DND-41 (cell line): ENCODE measurements at regions not wholly inside any gene's neighbourhood (a gene's known extent, or its start where the extent isn't known, plus 50 kb on each side); places are given as distances from the start of the nearest gene placed in this dataset.
A peak's percentile ranks its signal among the peaks of the same experiment; 100 is the strongest.

Experiments used
- ATAC-seq: fragments of 200-7000 bp; cut with Tn5 transposase; 3 replicates; pipeline ENCODE4 v1.9.1; 2021; ENCODE audit warnings: low read depth; ENCODE audit not compliant: insufficient read depth
- DNase-seq: peaks from one replicate; pipeline ENCODE4 v3.0.0-alpha.2; 2020
- H2AFZ ChIP-seq: 2 replicates; pipeline ENCODE4 v1.6.0; 2012; ENCODE audit warnings: low read depth, low read length
- H3K27ac ChIP-seq: 2 replicates; pipeline ENCODE4 v1.5.1; 2012; ENCODE audit warnings: low read length, inconsistent platforms
- H3K27me3 ChIP-seq: fragments of 200-600 bp; sonication (generic); 2 replicates; pipeline ENCODE4 v1.6.0; 2012; ENCODE audit warnings: low read length, mild to moderate bottlenecking, inconsistent platforms; ENCODE audit not compliant: insufficient read depth, poor library complexity
- H3K36me3 ChIP-seq: 2 replicates; pipeline ENCODE4 v1.5.1; 2012; ENCODE audit warnings: low read length, inconsistent platforms; ENCODE audit not compliant: insufficient read depth
- H3K4me1 ChIP-seq: 2 replicates; pipeline ENCODE4 v1.5.1; 2012; ENCODE audit warnings: mild to moderate bottlenecking, low read length; ENCODE audit not compliant: insufficient read depth
- H3K4me2 ChIP-seq: 2 replicates; pipeline ENCODE4 v1.6.0; 2012; ENCODE audit warnings: mild to moderate bottlenecking, moderate library complexity, low read length, inconsistent platforms; ENCODE audit not compliant: insufficient read depth
- H3K4me3 ChIP-seq, 2 experiments: fragments of 200-600 bp in 1 of 2; shearing (Covaris generic) in 1 of 2; 2 replicates each; pipeline ENCODE4 v1.5.1; 2012 to 2016; ENCODE audit warnings: inconsistent platforms in 2 of 2, low read length in 2 of 2, mild to moderate bottlenecking in 2 of 2, low read depth in 1 of 2, moderate library complexity in 1 of 2
- H3K79me2 ChIP-seq: 2 replicates; pipeline ENCODE4 v1.6.0; 2012; ENCODE audit warnings: low read length, inconsistent platforms; ENCODE audit not compliant: insufficient read depth
- H3K9ac ChIP-seq: 2 replicates; pipeline ENCODE4 v1.6.0; 2012; ENCODE audit warnings: low read depth, mild to moderate bottlenecking, inconsistent platforms, low read length, moderate library complexity
- H3K9me3 ChIP-seq: 2 replicates; pipeline ENCODE4 v1.5.1; 2012; ENCODE audit warnings: low read length, moderate library complexity, mild to moderate bottlenecking, inconsistent platforms; ENCODE audit not compliant: insufficient read depth, severe bottlenecking
- H4K20me1 ChIP-seq: 2 replicates; pipeline ENCODE4 v1.6.0; 2012; ENCODE audit warnings: low read length; ENCODE audit not compliant: insufficient read depth
- CTCF ChIP-seq: IDR thresholded peaks from 2 replicates; pipeline ENCODE4 v1.5.1; 2012; ENCODE audit warnings: borderline replicate concordance, low read length, moderate library complexity, mild to moderate bottlenecking; ENCODE audit not compliant: poor library complexity, severe bottlenecking; ENCODE audit errors: extremely low read depth
- EZH2 ChIP-seq: IDR thresholded peaks from 3 replicates; pipeline ENCODE4 v1.6.1; 2012; ENCODE audit warnings: borderline replicate concordance, low read depth, mild to moderate bottlenecking, moderate library complexity, low read length, inconsistent platforms; ENCODE audit not compliant: severe bottlenecking

- ATAC-seq (no peak), DNase-seq (no peak)
- Histone ChIP-seq H3K4me3 (no peak overlapping the region), H2AFZ (no peak overlapping the region), H3K79me2 (no peaks in the 10 kb centered on the region), H3K36me3 (no peaks in the 10 kb centered on the region), H3K9me3 (no peaks in the 10 kb centered on the region), H3K27ac (no peak overlapping the region), H3K4me2 (no peak overlapping the region), H3K4me1 (peaks cover 24% of the 10 kb centered on the region), H4K20me1 (no peaks in the 10 kb centered on the region), H3K9ac (no peak overlapping the region), H3K27me3 (no peaks in the 10 kb centered on the region)
- TF ChIP-seq CTCF (no peak), EZH2 (no peak)
Measured at GRCh38 chr9:20002011-20002410, 213.2 kb upstream of the SLC24A2 start.

- Histone ChIP-seq H3K9ac (no peak overlapping the region), H2AFZ (no peak overlapping the region), H3K79me2 (no peaks in the 10 kb centered on the region), H4K20me1 (no peaks in the 10 kb centered on the region), H3K4me1 (peaks cover 24% of the 10 kb centered on the region), H3K9me3 (no peaks in the 10 kb centered on the region), H3K36me3 (no peaks in the 10 kb centered on the region), H3K27ac (no peak overlapping the region), H3K4me3 (no peak overlapping the region), H3K27me3 (no peaks in the 10 kb centered on the region), H3K4me2 (no peak overlapping the region)
- no peak for TF ChIP-seq CTCF
- no peak for TF ChIP-seq EZH2
- ATAC-seq, result no peak
- no peak for DNase-seq
Measured at GRCh38 chr9:20001058-20001457, 212.2 kb upstream of the SLC24A2 start.

GRCh38 chr9:19999491-20000057 is 210.7 kb upstream of the SLC24A2 start:
- H3K79me2 ChIP-seq, result no peaks in the 10 kb centered on the region
- no peak for TF ChIP-seq CTCF
- no peak for TF ChIP-seq EZH2
- H3K4me3 ChIP-seq, result no peak overlapping the region
- peak overlapping the region; percentile 50 for H3K27ac ChIP-seq
- no peaks in the 10 kb centered on the region for H3K9me3 ChIP-seq
- no peak overlapping the region for H2AFZ ChIP-seq
- H3K4me1 ChIP-seq, result peaks cover 31% of the 10 kb centered on the region
- ATAC-seq, result peak; percentile 91
- peak; percentile 51 for DNase-seq
- H3K36me3 ChIP-seq, result no peaks in the 10 kb centered on the region
- no peak overlapping the region for H3K4me2 ChIP-seq
- H4K20me1 ChIP-seq, result no peaks in the 10 kb centered on the region
- no peaks in the 10 kb centered on the region for H3K27me3 ChIP-seq
- H3K9ac ChIP-seq, result no peak overlapping the region
